NCI-H345 treated with DMSO at 0.1 percent for 48 hours (cell line): ENCODE measurements at regions not wholly inside any gene's neighbourhood (a gene's known extent, or its start where the extent isn't known, plus 50 kb on each side); places are given as distances from the start of the nearest gene placed in this dataset.
"Not testable (repeated sequence)": the region's sequence is repeated elsewhere in the genome, so short reads cannot be mapped to it uniquely, and the experiment has no call there.

ENCODE experiments used
- DNase-seq: peaks from one replicate; lab custom pipeline; 2025; ENCODE audit not compliant: unreplicated experiment; lab: John Stamatoyannopoulos, UW

- no peak for DNase-seq
Measured at GRCh38 chr16:73418051-73418450, 370.1 kb upstream of the ZFHX3 start.

GRCh38 chr16:73415286-73415685 is 367.4 kb upstream of the ZFHX3 start:
- DNase-seq: no peak

GRCh38 chr16:73414638-73415037 is 366.7 kb upstream of the ZFHX3 start:
- DNase-seq: no peak

DNA sequence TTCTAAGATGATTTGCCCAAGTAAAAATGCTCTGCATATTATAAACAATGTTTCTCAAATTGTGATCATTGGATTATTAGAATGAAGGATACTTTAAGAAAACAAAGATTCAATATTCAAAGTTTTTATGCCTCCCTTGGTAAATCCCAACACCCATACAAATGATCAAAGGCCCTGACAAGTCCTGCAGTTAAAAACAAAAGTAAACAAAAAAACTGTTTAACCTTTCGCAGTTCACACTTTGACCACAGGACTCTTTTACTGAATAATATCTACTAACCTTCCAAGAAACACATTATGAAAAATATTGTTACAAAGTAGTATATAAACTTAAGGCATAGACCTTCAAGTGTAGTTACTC is 365.9 kb upstream of the ZFHX3 start:
- no peak for DNase-seq

GRCh38 chr16:73413091-73413829 is 365.3 kb upstream of the ZFHX3 start:
- no peak for DNase-seq

DNA sequence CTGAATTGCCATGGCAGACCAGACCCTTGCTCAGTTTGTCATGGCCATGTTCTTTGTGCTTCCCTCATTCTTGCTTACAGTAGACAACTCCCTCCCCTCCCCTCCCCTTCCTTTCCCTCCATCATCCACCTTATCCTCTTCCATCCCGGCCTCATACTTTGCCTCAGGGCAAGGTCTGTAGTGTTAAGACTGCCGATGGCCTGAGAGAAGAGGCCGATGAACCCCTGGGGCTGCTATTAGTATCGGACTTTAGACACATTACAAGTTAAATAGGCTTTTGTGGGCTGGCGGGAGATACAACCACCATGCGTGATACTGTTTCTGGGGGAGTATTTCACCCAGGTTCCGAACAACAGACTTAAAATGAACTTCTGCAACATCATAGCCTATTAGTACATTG is 364.5 kb upstream of the ZFHX3 start:
- no peak for DNase-seq

DNA sequence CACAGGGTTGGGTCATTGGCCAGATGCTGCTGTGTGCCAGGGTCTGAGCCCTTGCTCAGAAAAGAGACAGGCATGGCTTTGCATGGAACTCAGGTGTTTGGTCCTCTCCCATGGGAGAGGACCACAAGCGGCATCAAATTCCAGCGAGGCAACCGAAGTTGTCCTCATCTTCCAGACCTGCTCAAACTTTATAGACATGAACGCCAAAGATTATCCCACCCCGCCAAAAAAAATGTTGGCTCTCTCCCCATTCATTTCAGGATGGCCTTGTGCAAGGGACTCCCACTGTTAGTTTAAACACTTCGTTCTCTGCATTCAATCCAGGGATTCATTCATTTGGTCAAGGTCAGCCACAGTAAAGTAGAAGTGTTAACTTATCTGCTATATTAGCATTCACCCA is 360.8 kb upstream of the ZFHX3 start:
- no peak for DNase-seq

DNA sequence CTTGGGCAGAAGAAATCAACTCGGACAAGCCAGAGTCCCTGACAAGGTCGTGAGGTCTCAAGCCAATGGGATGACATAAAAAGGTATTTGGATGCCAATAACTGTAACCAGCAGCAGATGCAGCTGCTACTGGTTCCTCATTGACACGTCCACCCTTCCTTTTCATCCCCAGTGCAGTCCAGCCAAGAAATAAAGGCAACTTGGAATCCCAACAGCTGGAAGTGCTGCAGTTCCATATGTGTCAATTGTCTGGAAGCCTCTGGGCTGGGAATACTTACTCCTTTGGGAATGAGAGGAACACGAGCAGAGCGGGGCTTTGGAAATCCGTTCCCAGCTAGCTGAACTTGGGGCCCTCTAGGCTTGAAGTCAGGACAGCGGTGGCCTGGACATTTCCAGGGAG is 360.4 kb upstream of the ZFHX3 start:
- DNase-seq: no peak

DNA sequence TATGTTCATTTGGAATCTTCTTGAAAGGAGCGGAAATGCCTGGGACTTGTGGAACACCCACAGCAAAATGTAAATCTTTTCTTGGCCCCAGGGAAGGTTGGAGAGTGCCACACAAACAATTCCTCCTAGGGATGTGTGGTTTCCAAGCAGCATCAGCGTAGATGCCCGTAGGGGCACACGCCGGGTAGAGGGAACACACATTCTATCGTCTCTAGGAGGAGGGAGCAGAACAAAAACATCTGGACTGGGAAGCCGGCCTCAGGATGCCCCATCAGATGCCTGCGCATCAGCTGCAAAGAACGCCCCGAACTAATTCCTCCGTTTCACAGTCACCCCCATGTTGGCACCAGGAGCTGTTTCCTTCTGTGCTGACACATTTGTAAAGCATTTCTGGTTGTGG is 357.9 kb upstream of the ZFHX3 start:
- DNase-seq: no peak

GRCh38 chr16:73404001-73404400 is 356.1 kb upstream of the ZFHX3 start:
- DNase-seq: no peak

- DNase-seq: no peak
Measured at GRCh38 chr16:73403291-73403690, 355.4 kb upstream of the ZFHX3 start.

DNA sequence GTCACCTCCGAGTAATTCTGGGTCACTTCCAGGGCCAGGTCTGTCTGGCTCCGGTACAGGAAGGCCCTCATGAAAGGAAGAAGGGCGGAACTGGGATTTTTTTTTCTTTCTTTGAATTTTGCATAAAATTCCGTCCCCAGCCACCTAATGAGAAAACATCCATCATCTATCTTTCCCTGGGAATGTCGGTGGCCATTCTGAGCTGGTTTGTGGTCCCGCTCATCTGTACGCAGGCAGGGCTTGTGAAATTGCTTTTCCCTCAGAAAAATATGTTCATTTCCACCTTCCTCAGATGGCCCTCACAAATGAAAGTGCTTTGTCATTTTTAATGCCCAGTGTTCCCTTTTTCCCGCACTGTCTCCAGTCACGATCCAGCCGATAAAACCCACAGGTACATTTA is 353.0 kb upstream of the ZFHX3 start:
- no peak for DNase-seq

DNA sequence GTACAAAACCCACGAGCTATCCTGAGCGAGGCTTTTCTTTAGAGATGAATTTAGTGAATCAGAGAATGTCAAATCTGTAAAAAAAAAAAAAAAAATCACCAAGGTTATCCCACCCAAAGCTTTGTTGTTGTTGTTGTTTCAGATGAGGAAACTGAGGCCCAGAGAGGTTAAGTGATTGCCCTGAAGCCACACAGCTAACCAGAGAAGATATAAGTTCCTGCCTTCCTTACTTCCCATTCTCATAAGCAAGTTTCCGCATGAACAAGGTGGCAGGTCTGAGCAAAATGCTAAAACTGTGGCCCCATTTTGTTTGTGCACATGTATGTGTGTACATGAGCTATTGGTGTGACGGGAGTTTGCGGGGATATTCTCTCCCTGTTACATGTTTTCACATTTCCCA is 352.1 kb upstream of the ZFHX3 start:
- DNase-seq: no peak

DNA sequence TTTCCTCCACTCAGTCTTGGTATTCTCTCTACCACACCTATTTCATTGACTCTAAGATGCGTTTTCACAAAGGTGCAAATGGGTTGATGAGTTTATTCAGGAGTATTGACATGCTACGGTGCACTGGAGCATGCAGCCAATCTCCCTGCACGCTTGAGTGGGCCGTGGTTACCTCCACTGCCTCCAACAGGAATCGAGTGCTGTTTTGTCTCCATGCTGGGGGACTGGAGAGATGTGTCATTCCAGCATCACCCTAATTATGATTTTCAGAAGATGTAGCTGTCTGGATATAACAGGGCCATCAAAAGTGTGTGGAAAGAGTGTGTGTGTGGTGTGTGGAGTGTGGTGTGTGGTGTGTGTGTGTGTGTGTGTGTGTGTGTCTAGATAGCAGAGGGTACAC is 351.6 kb upstream of the ZFHX3 start:
- no peak for DNase-seq

GRCh38 chr16:73398604-73399003 is 350.7 kb upstream of the ZFHX3 start:
- DNase-seq: not testable (repeated sequence)

DNA sequence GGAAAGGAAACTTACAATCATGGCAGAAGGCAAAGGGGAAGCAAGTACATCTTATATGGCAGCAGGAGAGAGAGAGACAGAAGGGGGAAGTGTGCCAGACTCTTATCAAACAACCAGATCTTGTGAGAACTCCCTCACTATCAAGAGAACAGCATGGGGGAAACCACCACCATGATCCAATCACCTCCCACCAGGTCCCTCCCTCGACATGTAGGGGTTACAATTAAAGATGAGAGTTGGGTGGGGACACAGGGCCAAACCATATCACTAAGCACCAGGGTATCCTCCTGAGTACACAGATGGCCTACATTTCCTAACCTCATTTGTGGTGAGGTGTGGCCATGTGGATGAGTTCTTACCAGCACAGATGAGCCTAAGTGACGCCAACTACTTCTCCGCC is 348.6 kb upstream of the ZFHX3 start:
- no peak for DNase-seq

DNA sequence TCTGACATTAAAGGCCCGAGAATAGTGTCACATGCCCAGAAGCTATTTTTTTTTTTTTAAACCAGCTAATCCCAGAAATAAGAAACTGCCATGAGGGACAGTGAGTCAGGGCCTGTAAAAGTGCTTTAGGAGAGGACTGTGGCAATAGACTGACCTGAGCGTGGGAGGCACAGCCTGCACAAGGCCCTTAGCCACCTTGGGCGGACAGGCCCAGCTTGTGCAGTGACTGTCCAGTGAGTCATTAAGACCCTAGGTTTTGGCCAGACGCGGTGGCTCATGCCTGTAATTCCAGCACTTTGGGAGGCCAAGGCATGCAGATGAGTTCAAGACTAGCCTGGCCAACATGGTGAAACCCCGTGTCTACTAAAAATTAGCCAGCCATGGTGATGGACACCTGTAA is 343.0 kb upstream of the ZFHX3 start:
- no peak for DNase-seq

GRCh38 chr16:73390491-73390890 is 342.6 kb upstream of the ZFHX3 start:
- DNase-seq: no peak

DNA sequence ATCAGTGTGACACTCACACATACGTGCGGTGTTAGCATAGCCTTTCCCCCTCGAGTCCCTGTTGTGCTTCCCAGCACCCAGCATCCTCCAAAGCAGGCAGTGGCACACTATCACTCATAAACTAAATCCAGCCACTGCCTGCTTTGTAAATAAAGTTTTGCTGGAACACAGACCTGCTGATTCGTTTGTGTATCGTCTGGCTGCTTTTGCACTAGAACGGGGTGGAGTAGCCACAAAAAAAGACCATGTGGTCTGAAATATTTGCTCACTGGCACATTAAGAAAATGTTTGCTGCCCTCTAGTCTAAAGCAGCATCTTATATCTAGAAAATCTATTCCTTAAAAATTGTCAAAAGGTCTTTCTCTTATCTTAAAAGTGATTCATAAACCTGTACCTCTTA is 341.2 kb upstream of the ZFHX3 start:
- no peak for DNase-seq

GRCh38 chr16:73387979-73388378 is 340.1 kb upstream of the ZFHX3 start:
- DNase-seq: no peak

DNA sequence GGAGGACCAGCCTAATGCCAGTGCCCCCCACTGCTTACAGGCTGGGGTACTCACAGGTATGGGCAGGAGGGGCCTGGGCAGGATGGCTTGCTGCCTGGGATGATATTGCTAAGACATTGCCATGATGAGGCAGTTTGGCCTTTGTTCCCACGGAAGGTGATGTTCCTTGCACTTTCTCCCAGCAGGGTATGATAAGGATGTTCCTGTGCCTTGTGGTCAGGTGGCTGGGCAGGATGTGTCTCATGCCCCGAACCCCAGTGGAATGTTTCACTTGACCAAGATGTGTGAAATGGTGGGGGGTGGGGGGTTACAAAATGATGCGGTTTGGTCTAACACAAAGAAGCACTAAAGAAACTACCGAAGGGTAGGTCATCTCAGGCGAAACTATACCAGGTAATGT is 337.8 kb upstream of the ZFHX3 start:
- DNase-seq: no peak

GRCh38 chr16:73384506-73385089 is 336.7 kb upstream of the ZFHX3 start:
- DNase-seq: no peak

DNA sequence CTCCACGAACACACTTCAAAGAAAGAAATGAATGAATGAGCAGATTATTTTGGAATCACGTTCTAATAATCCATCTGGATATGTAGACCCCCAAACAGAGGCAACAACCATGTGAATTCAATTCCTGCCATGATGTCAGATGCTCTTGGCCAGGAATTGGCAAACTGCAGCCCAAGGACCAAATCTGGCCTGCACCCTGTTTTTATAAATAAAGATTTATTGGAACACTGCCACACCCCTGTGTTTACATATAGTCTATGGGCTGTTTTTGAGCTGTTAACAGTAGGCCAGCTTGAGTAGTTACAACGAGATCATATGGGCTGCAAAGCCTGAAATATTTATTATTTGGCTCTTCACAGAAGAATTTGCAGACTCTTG is 336.0 kb upstream of the ZFHX3 start:
- no peak for DNase-seq
